KMS-11 (cell line): ENCODE measurements at regions not wholly inside any gene's neighbourhood (a gene's known extent, or its start where the extent isn't known, plus 50 kb on each side); places are given as distances from the start of the nearest gene placed in this dataset.

Experiments used
- H2AFZ ChIP-seq: fragments of 200-600 bp; sonication (generic); 2 replicates; pipeline ENCODE4 v1.6.1; 2016; ENCODE audit warnings: antibody characterized with exemption, mixed run types, low read depth
- H3K27ac ChIP-seq: fragments of 200-600 bp; sonication (generic); 2 replicates; pipeline ENCODE4 v1.6.1; 2016; ENCODE audit warnings: mild to moderate bottlenecking, mixed run types
- H3K27me3 ChIP-seq: fragments of 200-600 bp; sonication (generic); 2 replicates; pipeline ENCODE4 v1.6.1; 2017; ENCODE audit warnings: mild to moderate bottlenecking, low read depth, mixed run types, moderate library complexity; ENCODE audit not compliant: insufficient read depth
- H3K36me3 ChIP-seq: fragments of 200-600 bp; sonication (generic); 2 replicates; pipeline ENCODE4 v1.6.1; 2017; ENCODE audit warnings: mild to moderate bottlenecking, mixed run types; ENCODE audit not compliant: insufficient read depth
- H3K4me1 ChIP-seq: fragments of 200-600 bp; sonication (generic); 2 replicates; pipeline ENCODE4 v1.6.1; 2016; ENCODE audit warnings: mild to moderate bottlenecking, low read depth, mixed run types; ENCODE audit not compliant: poor library complexity, severe bottlenecking
- H3K4me2 ChIP-seq: fragments of 200-600 bp; sonication (generic); 2 replicates; pipeline ENCODE4 v1.7.0; 2016; ENCODE audit warnings: mild to moderate bottlenecking, mixed run types
- H3K4me3 ChIP-seq: fragments of 200-600 bp; sonication (generic); IDR thresholded peaks from 2 replicates; pipeline ENCODE4 v1.6.1; 2017; ENCODE audit warnings: low read depth, low read length, mixed read lengths; ENCODE audit not compliant: insufficient read depth
- H3K79me2 ChIP-seq: fragments of 200-600 bp; sonication (generic); 2 replicates; pipeline ENCODE4 v1.6.1; 2016; ENCODE audit warnings: low read depth, mixed run types; ENCODE audit not compliant: insufficient read depth
- H3K9ac ChIP-seq: fragments of 200-600 bp; sonication (generic); 2 replicates; pipeline ENCODE4 v1.6.1; 2016; ENCODE audit warnings: mild to moderate bottlenecking, mixed run types
- H4K20me1 ChIP-seq: fragments of 200-600 bp; sonication (generic); 2 replicates; pipeline ENCODE4 v1.6.1; 2016; ENCODE audit warnings: mild to moderate bottlenecking, mixed run types; ENCODE audit not compliant: insufficient read depth
- TF ChIP-seq, protein P1 (sequence below): fragments of 200-600 bp; sonication (generic); conservative IDR thresholded peaks from 2 replicates; pipeline ENCODE4 v1.6.1; 2017; ENCODE audit warnings: low read depth, mild to moderate bottlenecking, antibody characterized with exemption, low read length, moderate library complexity, mixed read lengths

DNA sequence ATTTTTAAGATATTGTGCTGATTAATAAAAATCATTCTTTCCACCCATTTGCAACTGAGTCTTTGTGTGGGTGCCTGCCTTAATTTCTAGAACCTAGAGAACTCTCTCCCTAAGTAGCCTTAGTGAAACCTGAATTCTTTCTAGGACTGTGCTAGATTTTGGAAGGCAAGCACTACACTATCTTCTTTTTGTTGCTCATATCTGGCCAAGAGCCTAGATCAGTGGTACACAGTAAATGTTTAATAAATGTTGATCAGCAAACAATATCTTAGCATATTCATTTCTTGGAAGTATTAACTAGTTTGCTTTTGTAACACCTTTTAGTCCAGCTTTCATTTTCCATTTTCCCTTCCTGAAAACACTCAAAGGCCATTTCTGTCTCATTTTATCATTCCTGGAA lies 108.5 kb upstream of the CARMIL1 start:
- Histone ChIP-seq H3K4me1 (no peaks in the 10 kb centered on the region), H3K4me3 (no peak overlapping the region), H3K36me3 (no peaks in the 10 kb centered on the region), H3K27ac (no peak overlapping the region), H2AFZ (no peak overlapping the region), H4K20me1 (no peaks in the 10 kb centered on the region), H3K79me2 (no peaks in the 10 kb centered on the region), H3K9ac (no peak overlapping the region), H3K27me3 (no peaks in the 10 kb centered on the region), H3K4me2 (no peak overlapping the region)
- TF ChIP-seq, protein P1, sequence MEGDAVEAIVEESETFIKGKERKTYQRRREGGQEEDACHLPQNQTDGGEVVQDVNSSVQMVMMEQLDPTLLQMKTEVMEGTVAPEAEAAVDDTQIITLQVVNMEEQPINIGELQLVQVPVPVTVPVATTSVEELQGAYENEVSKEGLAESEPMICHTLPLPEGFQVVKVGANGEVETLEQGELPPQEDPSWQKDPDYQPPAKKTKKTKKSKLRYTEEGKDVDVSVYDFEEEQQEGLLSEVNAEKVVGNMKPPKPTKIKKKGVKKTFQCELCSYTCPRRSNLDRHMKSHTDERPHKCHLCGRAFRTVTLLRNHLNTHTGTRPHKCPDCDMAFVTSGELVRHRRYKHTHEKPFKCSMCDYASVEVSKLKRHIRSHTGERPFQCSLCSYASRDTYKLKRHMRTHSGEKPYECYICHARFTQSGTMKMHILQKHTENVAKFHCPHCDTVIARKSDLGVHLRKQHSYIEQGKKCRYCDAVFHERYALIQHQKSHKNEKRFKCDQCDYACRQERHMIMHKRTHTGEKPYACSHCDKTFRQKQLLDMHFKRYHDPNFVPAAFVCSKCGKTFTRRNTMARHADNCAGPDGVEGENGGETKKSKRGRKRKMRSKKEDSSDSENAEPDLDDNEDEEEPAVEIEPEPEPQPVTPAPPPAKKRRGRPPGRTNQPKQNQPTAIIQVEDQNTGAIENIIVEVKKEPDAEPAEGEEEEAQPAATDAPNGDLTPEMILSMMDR: no peak

DNA sequence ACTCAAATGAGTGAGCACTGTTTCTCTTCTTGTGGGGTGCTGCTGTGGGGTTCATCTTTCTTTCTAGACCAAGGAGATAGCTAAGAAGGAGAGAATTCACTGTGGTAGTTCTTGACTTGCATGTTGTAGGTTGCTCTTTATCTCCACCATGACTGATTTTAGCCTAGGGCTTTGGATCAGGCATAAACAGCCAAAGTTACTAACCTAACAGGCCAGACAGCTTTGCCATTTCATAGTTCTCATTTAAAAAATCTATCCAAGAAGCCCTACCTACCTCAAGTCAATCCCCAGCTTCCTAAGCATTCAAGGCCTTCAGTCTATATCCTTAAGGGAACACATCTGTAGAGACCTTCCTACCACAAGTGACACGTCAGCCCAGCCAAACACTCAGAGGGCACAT lies 107.9 kb upstream of the CARMIL1 start:
- no peaks in the 10 kb centered on the region for H3K27me3 ChIP-seq
- TF ChIP-seq, protein P1: no peak
- no peaks in the 10 kb centered on the region for H3K79me2 ChIP-seq
- H4K20me1 ChIP-seq: no peaks in the 10 kb centered on the region
- no peak overlapping the region for H3K4me3 ChIP-seq
- no peaks in the 10 kb centered on the region for H3K4me1 ChIP-seq
- no peak overlapping the region for H3K4me2 ChIP-seq
- no peak overlapping the region for H2AFZ ChIP-seq
- no peak overlapping the region for H3K27ac ChIP-seq
- H3K36me3 ChIP-seq: no peaks in the 10 kb centered on the region
- H3K9ac ChIP-seq: no peak overlapping the region

DNA sequence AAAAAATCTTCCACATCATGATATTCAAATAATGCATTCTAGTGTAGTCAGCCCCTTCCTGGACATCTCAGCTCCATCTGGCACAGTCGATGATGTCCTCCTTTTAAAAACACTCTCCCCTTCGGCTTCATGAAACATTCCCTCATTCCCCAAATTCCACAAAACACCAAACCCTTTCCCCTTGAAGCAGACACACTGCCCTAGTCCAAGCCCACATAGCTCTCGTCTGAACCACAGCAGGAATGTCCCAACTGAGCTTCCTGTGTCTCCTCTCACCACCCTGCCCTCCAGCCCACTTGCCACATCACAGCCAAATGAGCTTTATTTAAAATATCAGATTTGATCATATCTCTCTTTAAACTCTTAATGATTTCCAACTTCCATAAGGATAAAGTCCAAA lies 106.4 kb upstream of the CARMIL1 start:
- H3K36me3 ChIP-seq: no peaks in the 10 kb centered on the region
- H3K4me2 ChIP-seq: no peak overlapping the region
- H3K27me3 ChIP-seq: no peaks in the 10 kb centered on the region
- H3K4me1 ChIP-seq: no peaks in the 10 kb centered on the region
- H4K20me1 ChIP-seq: no peaks in the 10 kb centered on the region
- no peak overlapping the region for H2AFZ ChIP-seq
- no peak overlapping the region for H3K9ac ChIP-seq
- TF ChIP-seq, protein P1: no peak
- H3K27ac ChIP-seq: no peak overlapping the region
- no peaks in the 10 kb centered on the region for H3K79me2 ChIP-seq
- H3K4me3 ChIP-seq: no peak overlapping the region

- no peaks in the 10 kb centered on the region for H3K4me1 ChIP-seq
These were observed 105.9 kb upstream of the CARMIL1 start for GRCh38 chr6:25173246-25173645.

More at GRCh38 chr6:25173246-25173645, 105.9 kb upstream of the CARMIL1 start:
- Histone ChIP-seq H3K36me3 (no peaks in the 10 kb centered on the region), H4K20me1 (no peaks in the 10 kb centered on the region), H3K4me2 (no peak overlapping the region), H2AFZ (no peak overlapping the region), H3K4me3 (no peak overlapping the region), H3K9ac (no peak overlapping the region), H3K27me3 (no peaks in the 10 kb centered on the region), H3K27ac (no peak overlapping the region), H3K79me2 (no peaks in the 10 kb centered on the region)
- TF ChIP-seq, protein P1: no peak
